ENCODE measurements at regions not wholly inside any gene's neighbourhood (a gene's known extent, or its start where the extent isn't known, plus 50 kb on each side); places are given as distances from the start of the nearest gene placed in this dataset.

GRCh38 chr16:55264949-55265348, 59.1 kb upstream of the IRX6 start:
- H3K18ac ChIP-seq (ENCODE audit: low read depth, low read length): no peak overlapping the region
- no TSS peak for BruUV-seq (replicated peaks)
- H3K23ac ChIP-seq (ENCODE audit: low read depth, low read length): no peak overlapping the region
- no peak overlapping the region for H3K27ac ChIP-seq (ENCODE audit: insufficient read depth, low read length)
- no peak for ATAC-seq (ENCODE audit: low read depth)
- no peaks in the 10 kb centered on the region for H3K9me1 ChIP-seq (ENCODE audit: insufficient read depth, low read length)
- H4K91ac ChIP-seq (ENCODE audit: insufficient read depth, low read depth, low read length): no peak overlapping the region
- H2AFZ ChIP-seq (replicated peaks; ENCODE audit: low read length, poor library complexity): no peak overlapping the region
- H2AK9ac ChIP-seq (replicated peaks; ENCODE audit: low read depth, low read length, poor library complexity): no peak overlapping the region
- POLR2A ChIA-PET (ENCODE audit: unreplicated experiment): no interaction called here
- CTCF ChIA-PET: no interaction called here
- H3K14ac ChIP-seq (replicated peaks; ENCODE audit: low read depth, low read length): no peak overlapping the region
- no peaks in the 10 kb centered on the region for H3K27me3 ChIP-seq (ENCODE audit: control insufficient read depth, insufficient read depth, low read length)
- no peak overlapping the region for H3K4me3 ChIP-seq (ENCODE audit: insufficient read depth, low read depth, low read length)
- no peak overlapping the region for H2BK5ac ChIP-seq (ENCODE audit: low read depth, low read length, poor library complexity, severe bottlenecking)
- H2AK5ac ChIP-seq (ENCODE audit: low read depth, low read length): no peak overlapping the region
- no peak overlapping the region for H2BK120ac ChIP-seq (ENCODE audit: low read depth, low read length)
- DNase-seq: no peak
- no peak overlapping the region for H2BK15ac ChIP-seq (ENCODE audit: low read depth, low read length)
- no peaks in the 10 kb centered on the region for H3K36me3 ChIP-seq (ENCODE audit: control insufficient read depth, insufficient read depth, low read length)
- dilution Hi-C loops (cut with HindIII; ENCODE audit: low sequenced_read_pairs, unreplicated experiment): no loop called here
- H3K4me1 ChIP-seq (ENCODE audit: control insufficient read depth, insufficient read depth, low read length): no peaks in the 10 kb centered on the region
- no peaks in the 10 kb centered on the region for H3K9me3 ChIP-seq (ENCODE audit: control insufficient read depth, insufficient read depth, low read length)
- no peak overlapping the region for H2BK20ac ChIP-seq (ENCODE audit: low read depth, low read length)
- H3K4me2 ChIP-seq (ENCODE audit: low read depth, low read length): no peak overlapping the region
- no peaks in the 10 kb centered on the region for H3K79me1 ChIP-seq (ENCODE audit: low read depth in 1 of 2, low read length in 2 of 2)
- no peak overlapping the region for H3K9ac ChIP-seq (ENCODE audit: low read depth, low read length)
- no peak overlapping the region for H3K4ac ChIP-seq (ENCODE audit: low read depth, low read length)
- no CpG with 5 or more reads among the region's 7 CpGs for WGBS, 2 experiments (ENCODE audit: extremely low coverage in 2 of 2, insufficient read length in 1 of 2)
- in situ Hi-C loops (cut with MboI; ENCODE audit: low sequenced_read_pairs): no loop called here
- H4K8ac ChIP-seq (ENCODE audit: low read depth in 2 of 2, low read length in 2 of 2): no peak overlapping the region
- H4K5ac ChIP-seq (ENCODE audit: low read depth, low read length): no peak overlapping the region
- H3K56ac ChIP-seq (ENCODE audit: extremely low read depth, insufficient read depth, low read length): no peak overlapping the region
- no peak for TF ChIP-seq POLR2A (IDR thresholded peaks at IDR 0.05; ENCODE audit: low read depth, low read length)
- no peaks in the 10 kb centered on the region for H4K20me1 ChIP-seq (ENCODE audit: insufficient read depth, low read length)
- intact Hi-C loops (cut with micrococcal nuclease): no loop called here

Data from IMR-90 (cell line).